GM21526 (cell line): ENCODE measurements at regions not wholly inside any gene's neighbourhood (a gene's known extent, or its start where the extent isn't known, plus 50 kb on each side); places are given as distances from the start of the nearest gene placed in this dataset.

Source experiments
- ATAC-seq: cut with Tn5 transposase; IDR thresholded peaks from one replicate; pipeline ENCODE4 v1.9.1; 2021; ENCODE audit warnings: moderate library complexity; ENCODE audit not compliant: unreplicated experiment, low FRiP score

GRCh38 chr7:41878309-41879295 lies 175.7 kb upstream of the INHBA start:
- no peak for ATAC-seq

GRCh38 chr7:41877118-41877517 lies 174.2 kb upstream of the INHBA start:
- ATAC-seq: no peak

GRCh38 chr7:41875513-41875912 lies 172.6 kb upstream of the INHBA start:
- no peak for ATAC-seq

- ATAC-seq: no peak
Measured at GRCh38 chr7:41874201-41874785, 171.4 kb upstream of the INHBA start.

GRCh38 chr7:41873741-41874140 lies 170.9 kb upstream of the INHBA start:
- ATAC-seq: no peak

GRCh38 chr7:41872966-41873365 lies 170.1 kb upstream of the INHBA start:
- no peak for ATAC-seq

DNA sequence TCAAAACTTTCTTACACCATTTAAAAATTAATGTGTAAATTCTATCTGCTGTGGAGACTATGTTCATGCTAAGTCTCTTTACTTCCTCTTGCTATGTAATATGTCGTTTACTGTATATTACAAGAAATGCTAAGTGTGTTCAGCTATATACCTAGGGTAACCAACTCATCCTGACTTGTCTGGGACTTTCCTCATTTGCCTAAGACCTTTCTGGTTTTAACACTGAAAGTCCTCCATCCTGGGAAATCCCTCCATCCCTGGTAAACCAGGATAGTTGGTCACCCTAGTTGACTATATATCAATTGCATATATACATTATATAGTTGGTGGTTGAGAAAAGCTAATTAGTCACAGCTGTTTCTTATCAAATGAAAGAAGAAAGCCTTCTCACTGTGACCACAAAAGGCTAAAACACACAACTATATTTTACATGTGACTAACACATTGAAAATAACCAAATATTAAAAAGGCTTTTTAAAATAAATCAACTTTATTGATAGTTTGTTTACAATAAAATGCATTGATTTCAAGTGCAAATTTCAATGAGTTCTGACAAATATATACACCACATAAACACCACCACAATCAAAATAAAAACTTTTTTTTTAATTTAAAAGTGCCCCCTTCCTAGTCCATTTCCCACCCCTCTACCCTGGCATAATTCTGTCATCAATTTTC lies 167.7 kb upstream of the INHBA start:
- ATAC-seq: peak; percentile 51

DNA sequence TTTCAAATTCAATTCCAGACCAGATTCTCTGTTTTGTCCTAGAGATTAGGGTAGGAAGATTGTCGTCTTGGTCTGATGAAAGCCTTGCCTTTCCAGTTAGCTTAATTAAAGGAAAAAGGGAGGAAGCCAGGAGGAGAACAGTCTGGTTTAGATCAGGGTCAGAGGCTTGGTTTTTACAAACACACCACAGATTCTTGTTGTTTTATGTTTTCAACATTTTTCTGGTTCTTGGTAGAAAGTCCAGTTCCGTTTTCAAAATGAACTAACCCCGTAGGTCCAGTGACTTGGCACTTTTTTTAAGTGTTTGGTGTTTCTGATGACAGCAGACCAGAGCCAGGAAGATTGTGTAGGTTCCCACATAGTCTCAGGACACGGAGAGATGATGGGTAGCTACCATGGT lies 167.1 kb upstream of the INHBA start:
- ATAC-seq: peak; percentile 41

- ATAC-seq: no peak
Measured at GRCh38 chr7:41869596-41869995, 166.7 kb upstream of the INHBA start.

GRCh38 chr7:41869091-41869490 lies 166.2 kb upstream of the INHBA start:
- no peak for ATAC-seq

GRCh38 chr7:41867639-41868280 lies 164.9 kb upstream of the INHBA start:
- no peak for ATAC-seq

DNA sequence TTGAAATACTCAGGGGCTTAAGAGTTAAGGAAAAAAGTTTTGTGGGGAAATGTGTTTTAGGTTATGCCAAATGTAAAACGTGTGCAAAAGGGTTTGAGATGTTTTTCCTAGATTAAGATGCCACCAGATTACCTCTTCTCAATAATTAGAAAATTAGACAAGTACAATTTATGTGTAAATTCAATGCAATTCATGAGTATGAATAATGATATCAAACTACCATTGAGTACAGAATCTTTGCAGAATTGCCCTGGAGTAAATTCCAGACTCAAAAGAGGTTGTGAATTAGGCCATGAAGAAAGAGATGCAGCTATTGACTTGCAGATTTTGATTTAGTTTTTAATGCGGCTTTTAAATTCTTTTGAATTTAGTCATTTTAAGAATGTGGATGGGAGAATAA lies 159.4 kb upstream of the INHBA start:
- ATAC-seq: no peak

DNA sequence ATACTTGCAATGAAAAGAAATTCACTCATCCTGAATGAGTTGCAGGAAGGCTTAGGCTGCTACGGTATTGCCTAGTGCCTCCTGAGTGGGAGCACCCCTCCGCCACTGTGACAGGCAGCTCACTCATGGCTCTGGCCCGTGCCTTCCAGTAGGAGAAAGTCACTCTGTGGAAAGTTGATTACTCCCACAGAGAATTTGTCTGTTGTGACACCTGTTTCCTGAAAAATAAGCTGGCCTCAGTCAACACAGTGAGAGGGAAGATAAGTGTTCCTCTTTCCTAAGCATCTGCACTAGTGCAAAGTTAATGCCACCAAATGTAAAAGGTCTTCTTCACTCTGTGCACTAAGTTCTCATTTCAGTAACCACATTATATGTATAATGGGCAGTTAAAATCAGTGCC lies 158.8 kb upstream of the INHBA start:
- no peak for ATAC-seq

DNA sequence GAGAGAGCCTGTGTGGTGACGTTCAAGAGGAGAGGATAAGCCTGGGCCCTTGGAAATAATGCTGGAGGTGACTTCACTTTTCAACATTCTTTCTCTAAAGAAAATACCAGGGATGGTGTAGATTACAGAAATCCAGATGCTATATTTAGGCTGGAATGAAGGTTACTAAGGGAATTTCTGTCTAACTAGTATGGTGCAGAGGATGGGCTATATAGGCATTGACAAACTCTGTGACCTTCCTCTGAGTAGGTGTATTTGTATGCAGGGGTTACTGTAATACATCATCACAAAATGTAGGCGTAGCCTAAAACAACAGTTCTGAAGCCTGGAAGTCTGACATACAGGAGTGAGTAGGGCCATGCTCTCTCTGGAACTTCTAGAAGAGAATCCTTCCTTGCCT lies 155.3 kb upstream of the INHBA start:
- no peak for ATAC-seq

GRCh38 chr7:41855798-41856197 lies 152.9 kb upstream of the INHBA start:
- no peak for ATAC-seq

- no peak for ATAC-seq
Measured at GRCh38 chr7:41847606-41848005, 144.7 kb upstream of the INHBA start.

DNA sequence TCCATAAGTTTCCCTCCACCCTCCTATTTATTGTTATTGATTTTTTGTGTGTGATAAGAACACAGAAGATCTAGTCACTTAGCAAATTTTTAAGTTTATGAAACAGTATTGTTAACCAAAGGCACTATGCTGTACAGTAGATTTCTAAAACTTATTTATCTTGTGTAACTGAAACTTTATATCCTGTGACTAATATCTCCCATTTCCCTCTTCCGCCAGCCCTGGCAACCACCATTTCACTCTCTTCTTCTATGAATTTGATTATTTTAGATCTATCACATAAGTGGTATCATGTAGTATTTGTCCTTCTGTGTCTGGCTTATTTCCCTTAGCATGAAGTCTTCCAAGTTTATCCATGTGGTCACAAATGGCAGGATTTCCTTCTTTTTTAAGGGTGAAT lies 144.3 kb upstream of the INHBA start:
- no peak for ATAC-seq

- no peak for ATAC-seq
Measured at GRCh38 chr7:41842956-41843355, 140.1 kb upstream of the INHBA start.

DNA sequence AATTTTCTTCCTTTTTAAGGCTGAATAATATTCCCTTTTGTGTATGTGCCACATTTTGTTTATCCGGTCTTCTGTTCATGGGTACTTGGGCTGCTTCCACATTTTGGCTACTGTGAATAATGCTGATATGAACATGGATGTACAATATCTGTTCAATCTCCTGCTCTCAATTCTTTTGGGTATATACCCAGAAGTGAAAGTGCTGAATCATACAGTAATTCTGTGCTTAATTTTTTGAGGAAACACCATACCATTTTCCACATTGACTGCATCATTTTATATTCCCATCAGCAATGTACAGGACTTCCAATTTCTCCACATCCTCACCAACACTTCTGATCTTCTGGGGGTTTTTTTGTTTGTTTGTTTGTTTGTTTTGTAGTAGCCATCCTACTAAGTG lies 135.0 kb upstream of the INHBA start:
- no peak for ATAC-seq

- no peak for ATAC-seq
Measured at GRCh38 chr7:41835976-41836530, 133.2 kb upstream of the INHBA start.
